ENCODE measurements at regions not wholly inside any gene's neighbourhood (a gene's known extent, or its start where the extent isn't known, plus 50 kb on each side); places are given as distances from the start of the nearest gene placed in this dataset.

DNA sequence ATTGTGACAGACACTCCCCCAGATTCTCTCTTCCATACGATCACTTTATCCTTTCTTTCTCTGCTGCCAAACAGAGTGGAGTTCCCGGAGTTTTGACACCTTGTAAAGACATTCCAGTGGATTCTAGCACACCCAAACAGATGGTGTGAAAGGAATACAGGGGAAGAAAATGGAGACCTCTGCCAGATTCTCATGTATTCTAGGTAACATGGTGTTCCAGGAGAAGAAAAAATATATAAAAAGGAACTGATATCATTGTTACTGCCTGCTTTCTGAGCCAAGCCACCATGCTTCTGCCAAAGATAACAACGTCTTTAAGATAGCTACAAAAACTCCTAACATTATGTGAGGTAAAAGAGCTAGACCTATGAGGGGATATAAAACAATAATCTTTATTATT lies 136.5 kb downstream of the TXNL1 start:
- no peaks in the 10 kb centered on the region for H3K9me3 ChIP-seq (ENCODE audit: control insufficient read depth, low read depth, low read length)
- H3K23me2 ChIP-seq (ENCODE audit: insufficient read length, low read depth, low read length, poor library complexity, severe bottlenecking), result no peaks in the 10 kb centered on the region
- H3K79me2 ChIP-seq (ENCODE audit: insufficient read depth, low read length), result no peaks in the 10 kb centered on the region
- no peaks in the 10 kb centered on the region for H3K27me3 ChIP-seq (ENCODE audit: insufficient read depth, low read length)
- Mint-ChIP-seq H3K36me3 (ENCODE audit: insufficient read depth in 1 of 3, low read depth in 3 of 3) (peaks cover 0 to 5% (median 0%) of the 10 kb centered on the region in 3 experiments; a peak in 3 of 7 replicates), H3K4me3 (no peak overlapping the region), H3K27me3 (ENCODE audit: low read depth) (no peaks in the 10 kb centered on the region), H3K9me3 (no peaks in the 10 kb centered on the region; a peak in 2 of 5 replicates), H3K27ac (no peak overlapping the region), H3K4me1 (0 out of 4 replicates have a peak, but pooled peaks cover 0 to 2% of the 10 kb centered on the region in 2 experiments)
- no peak overlapping the region for H4K5ac ChIP-seq (ENCODE audit: insufficient read length, low read depth, low read length)
- H3K18ac ChIP-seq (ENCODE audit: insufficient read length, low read depth, low read length), result no peak overlapping the region
- H3K56ac ChIP-seq (ENCODE audit: insufficient read length, low read depth, low read length), result no peak overlapping the region
- H3K27ac ChIP-seq (ENCODE audit: insufficient read length, low read depth, low read length), result no peak overlapping the region
- H2BK120ac ChIP-seq (ENCODE audit: low read depth, low read length, poor library complexity, severe bottlenecking), result no peak overlapping the region
- no peak overlapping the region for H2AK5ac ChIP-seq (ENCODE audit: insufficient read length, low read length)
- no peak for DNase-seq
- H3K4me2 ChIP-seq (ENCODE audit: insufficient read depth, insufficient read length, low read length), result no peak overlapping the region
- TF ChIP-seq, protein P1, sequence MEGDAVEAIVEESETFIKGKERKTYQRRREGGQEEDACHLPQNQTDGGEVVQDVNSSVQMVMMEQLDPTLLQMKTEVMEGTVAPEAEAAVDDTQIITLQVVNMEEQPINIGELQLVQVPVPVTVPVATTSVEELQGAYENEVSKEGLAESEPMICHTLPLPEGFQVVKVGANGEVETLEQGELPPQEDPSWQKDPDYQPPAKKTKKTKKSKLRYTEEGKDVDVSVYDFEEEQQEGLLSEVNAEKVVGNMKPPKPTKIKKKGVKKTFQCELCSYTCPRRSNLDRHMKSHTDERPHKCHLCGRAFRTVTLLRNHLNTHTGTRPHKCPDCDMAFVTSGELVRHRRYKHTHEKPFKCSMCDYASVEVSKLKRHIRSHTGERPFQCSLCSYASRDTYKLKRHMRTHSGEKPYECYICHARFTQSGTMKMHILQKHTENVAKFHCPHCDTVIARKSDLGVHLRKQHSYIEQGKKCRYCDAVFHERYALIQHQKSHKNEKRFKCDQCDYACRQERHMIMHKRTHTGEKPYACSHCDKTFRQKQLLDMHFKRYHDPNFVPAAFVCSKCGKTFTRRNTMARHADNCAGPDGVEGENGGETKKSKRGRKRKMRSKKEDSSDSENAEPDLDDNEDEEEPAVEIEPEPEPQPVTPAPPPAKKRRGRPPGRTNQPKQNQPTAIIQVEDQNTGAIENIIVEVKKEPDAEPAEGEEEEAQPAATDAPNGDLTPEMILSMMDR (conservative IDR thresholded peaks at IDR 0.05), result no peak
- H2BK12ac ChIP-seq (ENCODE audit: insufficient read length, low read depth, low read length), result no peak overlapping the region
- H3K4ac ChIP-seq (ENCODE audit: low read depth, low read length), result no peak overlapping the region
- H3K14ac ChIP-seq (ENCODE audit: insufficient read depth, low read length), result no peak overlapping the region
- no peak overlapping the region for H3T11ph ChIP-seq (ENCODE audit: low read length)
- H3K23ac ChIP-seq (ENCODE audit: insufficient read length, low read depth, low read length), result no peak overlapping the region
- H2AFZ ChIP-seq (ENCODE audit: low read length), result no peak overlapping the region
- no peaks in the 10 kb centered on the region for H4K20me1 ChIP-seq (ENCODE audit: control insufficient read depth, insufficient read depth, insufficient read length)
- no peak overlapping the region for H4K91ac ChIP-seq (ENCODE audit: insufficient read length, low read depth, low read length)
- no peak overlapping the region for H2BK15ac ChIP-seq (ENCODE audit: low read depth, low read length)
- H3K79me1 ChIP-seq (ENCODE audit: insufficient read depth, low read depth, low read length, poor library complexity, severe bottlenecking), result no peaks in the 10 kb centered on the region
- H2BK5ac ChIP-seq (ENCODE audit: insufficient read length, low read length), result no peak overlapping the region
- H3K9ac ChIP-seq (ENCODE audit: extremely low read depth, insufficient read length, low read length), result no peak overlapping the region
- no peak overlapping the region for H4K8ac ChIP-seq (replicated peaks; ENCODE audit: insufficient read length, low read depth, low read length)
- no peak overlapping the region for H2BK20ac ChIP-seq (ENCODE audit: low read depth, low read length, poor library complexity, severe bottlenecking)
- no CpG with 5 or more reads among the region's 3 CpGs for WGBS (ENCODE audit: extremely low coverage, insufficient read length, low lambda C conversion rate)
- H3K4me1 ChIP-seq (ENCODE audit: insufficient read depth, low read length), result no peaks in the 10 kb centered on the region
